Liver (tissue), 3 donors: ENCODE measurements at regions not wholly inside any gene's neighbourhood (a gene's known extent, or its start where the extent isn't known, plus 50 kb on each side); places are given as distances from the start of the nearest gene placed in this dataset.

Experiments
- EGR1 ChIP-seq, 2 donors: IDR thresholded peaks; 2 replicates each; pipeline ENCODE4 v1.6.1; 2016 to 2018; ENCODE audit warnings: antibody characterized with exemption in 2 of 2, low read depth in 2 of 2
- GABPA ChIP-seq, 2 donors: IDR thresholded peaks in 1 of 2; conservative IDR thresholded peaks in 1 of 2; 2 replicates each; pipeline ENCODE4 v1.6.1; 2016; ENCODE audit warnings: antibody characterized with exemption in 2 of 2, mild to moderate bottlenecking in 1 of 2, moderate library complexity in 1 of 2
- HNF4A ChIP-seq, 2 donors: conservative IDR thresholded peaks; 2 replicates each; pipeline ENCODE4 v1.6.1; 2016; ENCODE audit warnings: antibody characterized with exemption in 2 of 2, mild to moderate bottlenecking in 2 of 2
- HNF4G ChIP-seq: IDR thresholded peaks from 2 replicates; pipeline ENCODE4 v1.6.1; 2016; ENCODE audit warnings: antibody characterized with exemption
- NR2F2 ChIP-seq: IDR thresholded peaks from 2 replicates; pipeline ENCODE4 v1.6.1; 2016; ENCODE audit warnings: antibody characterized with exemption
- RAD21 ChIP-seq, 2 donors: IDR thresholded peaks; 2 replicates each; pipeline ENCODE4 v1.6.1; 2016; ENCODE audit warnings: antibody characterized with exemption in 2 of 2, mild to moderate bottlenecking in 2 of 2
- SP1 ChIP-seq: IDR thresholded peaks from 2 replicates; pipeline ENCODE4 v1.6.1; 2018; ENCODE audit warnings: antibody characterized with exemption, mild to moderate bottlenecking
- TAF1 ChIP-seq: conservative IDR thresholded peaks from 2 replicates; pipeline ENCODE4 v1.6.1; 2016; ENCODE audit warnings: antibody characterized with exemption, mild to moderate bottlenecking
- TF ChIP-seq, protein P1 (sequence below): fragments of 150-350 bp; IDR thresholded peaks from 2 replicates; pipeline ENCODE4 v1.5.1; 2017; ENCODE audit warnings: improper control_type of control experiment, low read depth, low read length; ENCODE audit not compliant: missing input control
- TF ChIP-seq, protein P2 (sequence below): IDR thresholded peaks from 2 replicates; pipeline ENCODE4 v1.6.1; 2016; ENCODE audit warnings: antibody characterized with exemption, mild to moderate bottlenecking
- TF ChIP-seq, protein P3 (sequence below): IDR thresholded peaks from 2 replicates; pipeline ENCODE4 v1.6.1; 2016; ENCODE audit warnings: antibody characterized with exemption
- donor health status: healthy.
- donor health status: healthy.

DNA sequence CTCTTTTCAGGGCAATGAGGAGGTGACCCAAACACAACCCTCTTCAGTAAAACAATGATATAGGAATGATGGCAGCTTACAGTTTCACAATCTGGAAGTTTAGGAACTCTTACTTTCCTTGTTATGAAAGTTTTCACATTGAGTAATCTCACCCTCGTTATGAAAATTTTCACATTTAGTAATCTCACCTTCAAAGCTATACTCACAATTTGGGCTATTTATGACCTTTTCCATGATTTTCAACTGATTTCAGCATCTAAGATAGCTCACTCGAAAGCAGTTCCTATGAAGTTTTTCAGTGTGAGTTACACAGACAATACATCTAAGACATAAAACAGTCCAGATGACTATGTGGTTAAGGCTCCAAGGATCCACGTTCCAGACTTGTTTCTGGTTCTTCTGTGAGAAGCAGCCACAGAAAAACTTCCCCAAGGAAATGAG is 57.1 kb downstream of the FOXD1 start:
- TF ChIP-seq, protein P1, sequence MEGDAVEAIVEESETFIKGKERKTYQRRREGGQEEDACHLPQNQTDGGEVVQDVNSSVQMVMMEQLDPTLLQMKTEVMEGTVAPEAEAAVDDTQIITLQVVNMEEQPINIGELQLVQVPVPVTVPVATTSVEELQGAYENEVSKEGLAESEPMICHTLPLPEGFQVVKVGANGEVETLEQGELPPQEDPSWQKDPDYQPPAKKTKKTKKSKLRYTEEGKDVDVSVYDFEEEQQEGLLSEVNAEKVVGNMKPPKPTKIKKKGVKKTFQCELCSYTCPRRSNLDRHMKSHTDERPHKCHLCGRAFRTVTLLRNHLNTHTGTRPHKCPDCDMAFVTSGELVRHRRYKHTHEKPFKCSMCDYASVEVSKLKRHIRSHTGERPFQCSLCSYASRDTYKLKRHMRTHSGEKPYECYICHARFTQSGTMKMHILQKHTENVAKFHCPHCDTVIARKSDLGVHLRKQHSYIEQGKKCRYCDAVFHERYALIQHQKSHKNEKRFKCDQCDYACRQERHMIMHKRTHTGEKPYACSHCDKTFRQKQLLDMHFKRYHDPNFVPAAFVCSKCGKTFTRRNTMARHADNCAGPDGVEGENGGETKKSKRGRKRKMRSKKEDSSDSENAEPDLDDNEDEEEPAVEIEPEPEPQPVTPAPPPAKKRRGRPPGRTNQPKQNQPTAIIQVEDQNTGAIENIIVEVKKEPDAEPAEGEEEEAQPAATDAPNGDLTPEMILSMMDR, result no peak
- no peak for TF ChIP-seq HNF4G
- TF ChIP-seq, protein P2, sequence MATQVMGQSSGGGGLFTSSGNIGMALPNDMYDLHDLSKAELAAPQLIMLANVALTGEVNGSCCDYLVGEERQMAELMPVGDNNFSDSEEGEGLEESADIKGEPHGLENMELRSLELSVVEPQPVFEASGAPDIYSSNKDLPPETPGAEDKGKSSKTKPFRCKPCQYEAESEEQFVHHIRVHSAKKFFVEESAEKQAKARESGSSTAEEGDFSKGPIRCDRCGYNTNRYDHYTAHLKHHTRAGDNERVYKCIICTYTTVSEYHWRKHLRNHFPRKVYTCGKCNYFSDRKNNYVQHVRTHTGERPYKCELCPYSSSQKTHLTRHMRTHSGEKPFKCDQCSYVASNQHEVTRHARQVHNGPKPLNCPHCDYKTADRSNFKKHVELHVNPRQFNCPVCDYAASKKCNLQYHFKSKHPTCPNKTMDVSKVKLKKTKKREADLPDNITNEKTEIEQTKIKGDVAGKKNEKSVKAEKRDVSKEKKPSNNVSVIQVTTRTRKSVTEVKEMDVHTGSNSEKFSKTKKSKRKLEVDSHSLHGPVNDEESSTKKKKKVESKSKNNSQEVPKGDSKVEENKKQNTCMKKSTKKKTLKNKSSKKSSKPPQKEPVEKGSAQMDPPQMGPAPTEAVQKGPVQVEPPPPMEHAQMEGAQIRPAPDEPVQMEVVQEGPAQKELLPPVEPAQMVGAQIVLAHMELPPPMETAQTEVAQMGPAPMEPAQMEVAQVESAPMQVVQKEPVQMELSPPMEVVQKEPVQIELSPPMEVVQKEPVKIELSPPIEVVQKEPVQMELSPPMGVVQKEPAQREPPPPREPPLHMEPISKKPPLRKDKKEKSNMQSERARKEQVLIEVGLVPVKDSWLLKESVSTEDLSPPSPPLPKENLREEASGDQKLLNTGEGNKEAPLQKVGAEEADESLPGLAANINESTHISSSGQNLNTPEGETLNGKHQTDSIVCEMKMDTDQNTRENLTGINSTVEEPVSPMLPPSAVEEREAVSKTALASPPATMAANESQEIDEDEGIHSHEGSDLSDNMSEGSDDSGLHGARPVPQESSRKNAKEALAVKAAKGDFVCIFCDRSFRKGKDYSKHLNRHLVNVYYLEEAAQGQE, result no peak
- no peak for TF ChIP-seq TAF1
- TF ChIP-seq, protein P3, sequence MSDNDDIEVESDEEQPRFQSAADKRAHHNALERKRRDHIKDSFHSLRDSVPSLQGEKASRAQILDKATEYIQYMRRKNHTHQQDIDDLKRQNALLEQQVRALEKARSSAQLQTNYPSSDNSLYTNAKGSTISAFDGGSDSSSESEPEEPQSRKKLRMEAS, result no peak
- TF ChIP-seq RAD21 (IDR thresholded peaks at IDR 0.05), result no peak
- TF ChIP-seq EGR1 (IDR thresholded peaks at IDR 0.05; ENCODE audit: low read depth in 2 of 2), result no peak
- TF ChIP-seq NR2F2, result no peak
- TF ChIP-seq GABPA (IDR thresholded peaks at IDR 0.05 in 1 of 2, conservative IDR thresholded peaks at IDR 0.05 in 1 of 2), result no peak
- no peak for TF ChIP-seq HNF4A (conservative IDR thresholded peaks at IDR 0.05)
- no peak for TF ChIP-seq SP1
